Vagina (tissue), 2 donors: ENCODE measurements at regions not wholly inside any gene's neighbourhood (a gene's known extent, or its start where the extent isn't known, plus 50 kb on each side); places are given as distances from the start of the nearest gene placed in this dataset. TPM values are rescaled to one million over a fixed set of nuclear protein-coding genes. Genes with fewer than 3 reads are reported as not detected.

Experiments used
- DNase-seq, 2 donors: peaks; one replicate each; pipeline ENCODE4 v3.0.0-alpha.2; 2017; ENCODE audit errors: extremely low spot score in 2 of 2
- H3K27ac ChIP-seq: fragments of 200-600 bp; sonication (generic); one replicate; pipeline ENCODE4 v1.5.1; 2019
- H3K27me3 ChIP-seq: fragments of 200-600 bp; sonication (generic); one replicate; pipeline ENCODE4 v1.5.1; 2019
- H3K36me3 ChIP-seq, 2 donors: fragments of 200-600 bp; sonication (generic); one replicate each; pipeline ENCODE4 v1.5.1; 2017 to 2019
- H3K4me1 ChIP-seq: fragments of 200-600 bp; sonication (generic); one replicate; pipeline ENCODE4 v1.5.1; 2019
- H3K4me3 ChIP-seq, 2 donors: fragments of 200-600 bp; sonication (generic); 1 replicate in 1 of 2; 2 replicates in 1 of 2; pipeline ENCODE4 v1.5.1; 2016 to 2019
- H3K9me3 ChIP-seq: fragments of 200-600 bp; sonication (generic); one replicate; pipeline ENCODE4 v1.5.1; 2019
- CTCF ChIP-seq, 3 experiments: fragments of 450-650 bp in 2 of 3; fragments of 200-600 bp in 1 of 3; sonication (generic) in 1 of 3; IDR thresholded peaks; one replicate each; pipeline ENCODE4 v1.5.1; 2017 to 2019; ENCODE audit warnings: antibody characterized with exemption in 3 of 3, mild to moderate bottlenecking in 2 of 3, moderate library complexity in 2 of 3
- POLR2A ChIP-seq, 2 donors: fragments of 450-650 bp; IDR thresholded peaks; one replicate each; pipeline ENCODE4 v1.6.1; 2017; ENCODE audit warnings: antibody characterized with exemption in 2 of 2, mild to moderate bottlenecking in 2 of 2, moderate library complexity in 2 of 2
- POLR2AphosphoS5 ChIP-seq, 2 donors: sonication (generic); formaldehyde crosslinking; IDR thresholded peaks; one replicate each; pipeline ENCODE4 v1.9.0; 2017; ENCODE audit warnings: antibody characterized with exemption in 2 of 2, mild to moderate bottlenecking in 2 of 2, low read depth in 1 of 2; ENCODE audit not compliant: insufficient read depth in 1 of 2
- intact Hi-C: fragments of 100-400 bp; cut with DNase I; formaldehyde crosslinking; loops from one replicate; pipeline ENCODE4 v1.15.1; 2023
- small RNA-seq: library from RNA; depleted of rRNA; stranded (forward); fragments of <200 nt; gene quantifications from one replicate; pipeline ENCODE3, GENCODE V24; 2016

GRCh38 chr4:75101906-75102786 is 169.2 kb downstream of the PARM1 start:
- no peaks in the 10 kb centered on the region for H3K4me1 ChIP-seq
- intact Hi-C loops = no loop called here

More at GRCh38 chr4:75101906-75102786, 169.2 kb downstream of the PARM1 start:
- Histone ChIP-seq H3K27me3 (no peaks in the 10 kb centered on the region), H3K9me3 (no peaks in the 10 kb centered on the region), H3K27ac (no peak overlapping the region), H3K4me3 (no peak overlapping the region), H3K36me3 (no peaks in the 10 kb centered on the region)
- TF ChIP-seq POLR2A (IDR thresholded peaks at IDR 0.05) (no peak), CTCF (IDR thresholded peaks at IDR 0.05) (no peak), POLR2AphosphoS5 (IDR thresholded peaks at IDR 0.05; ENCODE audit: insufficient read depth in 1 of 2, low read depth in 1 of 2) (no peak)
- no peak for DNase-seq

Small RNA genes in the stretch of these regions (small RNA-seq; reads per million reads assigned to genes)
- not detected for gene AC093870.1
